HepG2 (cell line): ENCODE measurements at regions not wholly inside any gene's neighbourhood (a gene's known extent, or its start where the extent isn't known, plus 50 kb on each side); places are given as distances from the start of the nearest gene placed in this dataset.
A peak's percentile ranks its signal among the peaks of the same experiment; 100 is the strongest.

Source experiments
- ATAC-seq: fragments of 200-7000 bp; cut with Tn5 transposase; 3 replicates; pipeline ENCODE4 v1.9.1; 2020; ENCODE audit warnings: mild to moderate bottlenecking, moderate library complexity
- BruUV-seq: library from RNA; stranded (reverse); fragments of 400-500 nt; replicated peaks from 2 replicates; lab custom pipeline; 2021; lab: Mats Ljungman, UMichigan
- CTCF ChIA-PET: fragments of 300-600 bp; formaldehyde crosslinking; extraction: SDS; loops from one replicate; lab custom pipeline; 2021; ENCODE audit warnings: low total read pairs, inconsistent platforms, low intra/inter-chr PET ratio; lab: Yijun Ruan, JAX
- POLR2A ChIA-PET: fragments of 350-600 bp; sonication (Branson Sonifier 250); formaldehyde crosslinking; loops from one replicate; lab custom pipeline; 2020; ENCODE audit warnings: antibody characterized with exemption, inconsistent platforms; lab: Yijun Ruan, JAX
- DNase-seq: peaks from one replicate; pipeline ENCODE4 v3.0.0-alpha.2; 2015; ENCODE audit warnings: low spot score
- FAIRE-seq: peaks from 3 replicates; lab custom pipeline; 2011; peaks lifted over from hg19 to GRCh38; lab: Jason Lieb, UNC
- H2AFZ ChIP-seq: one replicate; pipeline ENCODE4 v1.6.1; 2011; ENCODE audit warnings: low read length, inconsistent platforms
- H3K27ac ChIP-seq: fragments of 300-600 bp; 3 replicates; pipeline ENCODE4 v1.8.0; 2011; ENCODE audit warnings: mixed run types, mild to moderate bottlenecking, mixed read lengths, low read length, inconsistent platforms; ENCODE audit not compliant: insufficient read depth; ENCODE audit errors: extremely low read length
- H3K27me3 ChIP-seq, 2 experiments: fragments of 200-600 bp in 1 of 2; 2 replicates in 1 of 2; 3 replicates in 1 of 2; pipeline versions ENCODE4 v1.6.0 to v1.8.0; 2011; ENCODE audit warnings: low read length in 2 of 2, mild to moderate bottlenecking in 2 of 2, moderate library complexity in 2 of 2, inconsistent platforms in 1 of 2; ENCODE audit not compliant: insufficient read depth in 2 of 2, control insufficient read depth in 1 of 2
- H3K36me3 ChIP-seq, 2 experiments: fragments of 200-600 bp in 1 of 2; replicated peaks in 1 of 2; 2 replicates in 1 of 2; 3 replicates in 1 of 2; pipeline versions ENCODE4 v1.5.1 to v1.8.0; 2011; ENCODE audit warnings: low read length in 2 of 2, inconsistent platforms in 1 of 2; ENCODE audit not compliant: insufficient read depth in 2 of 2, control insufficient read depth in 1 of 2
- H3K4me1 ChIP-seq: 2 replicates; pipeline ENCODE4 v1.5.1; 2012; ENCODE audit warnings: low read length, inconsistent platforms; ENCODE audit not compliant: insufficient read depth
- H3K4me2 ChIP-seq: 2 replicates; pipeline ENCODE4 v1.6.0; 2011; ENCODE audit warnings: low read depth, low read length, inconsistent platforms
- H3K4me3 ChIP-seq, 3 experiments: fragments of 200-600 bp in 1 of 3; sonication (generic), shearing (Covaris generic) in 1 of 3; replicated peaks in 1 of 3; 2 replicates each; pipeline ENCODE4 v1.5.1; 2011 to 2016; ENCODE audit warnings: low read length in 3 of 3, inconsistent platforms in 2 of 3, low read depth in 2 of 3, mild to moderate bottlenecking in 2 of 3, control low read depth in 1 of 3, mixed read lengths in 1 of 3; ENCODE audit not compliant: insufficient read depth in 1 of 3
- H3K79me2 ChIP-seq: one replicate; pipeline ENCODE4 v1.6.1; 2011; ENCODE audit warnings: low read length, inconsistent platforms; ENCODE audit not compliant: insufficient read depth
- H3K9ac ChIP-seq: 2 replicates; pipeline ENCODE4 v1.6.0; 2011; ENCODE audit warnings: mild to moderate bottlenecking, low read depth, low read length, inconsistent platforms; ENCODE audit not compliant: insufficient read depth
- H3K9me3 ChIP-seq: 2 replicates; pipeline ENCODE4 v1.5.1; 2012; ENCODE audit warnings: mild to moderate bottlenecking, low read length
- H4K20me1 ChIP-seq: 2 replicates; pipeline ENCODE4 v1.6.0; 2011; ENCODE audit warnings: inconsistent platforms, mild to moderate bottlenecking, low read length, moderate library complexity; ENCODE audit not compliant: insufficient read depth
- AGO2 ChIP-seq: fragments of 200-400 bp; formaldehyde crosslinking; optimal IDR thresholded peaks from 2 replicates; pipeline ENCODE3; 2017; ENCODE audit warnings: mild to moderate bottlenecking, low read depth, low read length, moderate library complexity
- NAIF1 ChIP-seq: sonication (generic); formaldehyde crosslinking; IDR thresholded peaks from 2 replicates; pipeline ENCODE4 v1.5.0; 2020; ENCODE audit warnings: mild to moderate bottlenecking, missing genetic modification reagents, borderline replicate concordance
- NFYB ChIP-seq: sonication (generic); formaldehyde crosslinking; IDR thresholded peaks from 2 replicates; pipeline ENCODE4 v1.4.0; 2020; ENCODE audit warnings: missing genetic modification reagents
- ZFP41 ChIP-seq: sonication (generic); formaldehyde crosslinking; IDR thresholded peaks from 2 replicates; pipeline ENCODE4 v1.4.0; 2020; ENCODE audit warnings: mild to moderate bottlenecking, missing genetic modification reagents, borderline replicate concordance
- whole genome bisulfite sequencing: methylation state at CpG from one replicate; pipeline ENCODE4 v1.1.6; 2017; ENCODE audit warnings: low lambda C conversion rate; 5-methylcytosine and 5-hydroxymethylcytosine counted together
- in situ Hi-C: cut with HindIII; loops from 2 replicates; pipeline ENCODE4 v1.10.0; 2017; ENCODE audit warnings: low pct_unique_long_range_greater_than_20kb; ENCODE audit not compliant: extremely low pct_ligation_motif_present
- intact Hi-C: fragments of 100-400 bp; cut with micrococcal nuclease; formaldehyde crosslinking; loops from one replicate; pipeline ENCODE4 v1.10.0; 2022; ENCODE audit not compliant: unreplicated experiment
- TF ChIP-seq, protein P1 (sequence below): sonication (generic); formaldehyde crosslinking; IDR thresholded peaks from 2 replicates; pipeline ENCODE4 v1.4.0; 2020; ENCODE audit warnings: missing genetic modification reagents
- TF ChIP-seq, protein P2 (sequence below): fragments of 450-650 bp; IDR thresholded peaks from 2 replicates; pipeline ENCODE4 v1.6.1; 2016

DNA sequence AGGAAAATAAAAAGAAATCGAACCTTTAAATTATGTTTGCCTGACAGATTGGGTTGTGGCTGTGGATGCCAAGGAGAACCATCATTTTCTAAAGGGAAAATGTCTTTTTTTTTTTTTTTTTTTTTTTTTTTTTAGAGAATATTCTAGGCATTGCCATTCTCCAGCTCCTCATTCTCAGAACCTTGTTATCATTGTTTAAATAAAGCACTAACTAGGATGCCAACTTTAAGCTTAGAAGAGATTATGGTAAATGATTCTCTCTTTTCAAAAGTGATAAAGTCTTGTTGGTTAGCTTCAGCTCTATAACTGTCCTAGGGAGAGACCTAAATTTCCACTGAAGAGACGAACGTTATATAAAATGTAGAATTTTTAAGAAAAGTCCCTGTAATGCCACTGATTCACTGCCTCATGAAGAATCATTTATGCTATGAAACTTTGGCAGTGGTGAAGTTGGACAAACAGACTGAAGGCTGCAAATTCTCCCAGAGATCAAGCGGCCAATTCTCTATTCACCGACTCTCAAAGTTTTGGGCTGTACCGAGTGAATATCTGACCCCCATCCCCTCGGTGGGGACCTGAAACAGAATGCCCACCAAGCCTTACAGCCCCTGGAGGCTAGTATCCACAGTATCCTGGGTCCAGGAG, 207.9 kb upstream of the PITRM1 start:
- Histone ChIP-seq H3K4me1 (no peaks in the 10 kb centered on the region), H4K20me1 (no peaks in the 10 kb centered on the region), H3K36me3 (no peaks in the 10 kb centered on the region), H3K27ac (no peak overlapping the region), H3K9ac (no peak overlapping the region), H3K4me3 (no peak overlapping the region), H3K27me3 (peaks cover 2 to 38% of the 10 kb centered on the region in 2 experiments; a peak in 3 of 5 replicates), H3K9me3 (no peaks in the 10 kb centered on the region; the same call in 1 of the 2 replicates), H3K79me2 (no peaks in the 10 kb centered on the region), H3K4me2 (no peak overlapping the region), H2AFZ (no peak overlapping the region)
- in situ Hi-C loops, result no loop called here
- intact Hi-C loops, result no loop called here
- ATAC-seq (no peak), DNase-seq (no peak), FAIRE-seq (no peak)
- TF ChIP-seq AGO2 (no peak), NFYB (no peak), ZFP41 (CRISPR knock-in tag) (no peak)
- TF ChIP-seq, protein P1, sequence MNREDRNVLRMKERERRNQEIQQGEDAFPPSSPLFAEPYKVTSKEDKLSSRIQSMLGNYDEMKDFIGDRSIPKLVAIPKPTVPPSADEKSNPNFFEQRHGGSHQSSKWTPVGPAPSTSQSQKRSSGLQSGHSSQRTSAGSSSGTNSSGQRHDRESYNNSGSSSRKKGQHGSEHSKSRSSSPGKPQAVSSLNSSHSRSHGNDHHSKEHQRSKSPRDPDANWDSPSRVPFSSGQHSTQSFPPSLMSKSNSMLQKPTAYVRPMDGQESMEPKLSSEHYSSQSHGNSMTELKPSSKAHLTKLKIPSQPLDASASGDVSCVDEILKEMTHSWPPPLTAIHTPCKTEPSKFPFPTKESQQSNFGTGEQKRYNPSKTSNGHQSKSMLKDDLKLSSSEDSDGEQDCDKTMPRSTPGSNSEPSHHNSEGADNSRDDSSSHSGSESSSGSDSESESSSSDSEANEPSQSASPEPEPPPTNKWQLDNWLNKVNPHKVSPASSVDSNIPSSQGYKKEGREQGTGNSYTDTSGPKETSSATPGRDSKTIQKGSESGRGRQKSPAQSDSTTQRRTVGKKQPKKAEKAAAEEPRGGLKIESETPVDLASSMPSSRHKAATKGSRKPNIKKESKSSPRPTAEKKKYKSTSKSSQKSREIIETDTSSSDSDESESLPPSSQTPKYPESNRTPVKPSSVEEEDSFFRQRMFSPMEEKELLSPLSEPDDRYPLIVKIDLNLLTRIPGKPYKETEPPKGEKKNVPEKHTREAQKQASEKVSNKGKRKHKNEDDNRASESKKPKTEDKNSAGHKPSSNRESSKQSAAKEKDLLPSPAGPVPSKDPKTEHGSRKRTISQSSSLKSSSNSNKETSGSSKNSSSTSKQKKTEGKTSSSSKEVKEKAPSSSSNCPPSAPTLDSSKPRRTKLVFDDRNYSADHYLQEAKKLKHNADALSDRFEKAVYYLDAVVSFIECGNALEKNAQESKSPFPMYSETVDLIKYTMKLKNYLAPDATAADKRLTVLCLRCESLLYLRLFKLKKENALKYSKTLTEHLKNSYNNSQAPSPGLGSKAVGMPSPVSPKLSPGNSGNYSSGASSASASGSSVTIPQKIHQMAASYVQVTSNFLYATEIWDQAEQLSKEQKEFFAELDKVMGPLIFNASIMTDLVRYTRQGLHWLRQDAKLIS, result no peak
- WGBS, result 26% methylated on average over 7 of the region's 7 CpGs
- BruUV-seq, result no TSS peak
- CTCF ChIA-PET, result no interaction called here
- POLR2A ChIA-PET, result no interaction called here

DNA sequence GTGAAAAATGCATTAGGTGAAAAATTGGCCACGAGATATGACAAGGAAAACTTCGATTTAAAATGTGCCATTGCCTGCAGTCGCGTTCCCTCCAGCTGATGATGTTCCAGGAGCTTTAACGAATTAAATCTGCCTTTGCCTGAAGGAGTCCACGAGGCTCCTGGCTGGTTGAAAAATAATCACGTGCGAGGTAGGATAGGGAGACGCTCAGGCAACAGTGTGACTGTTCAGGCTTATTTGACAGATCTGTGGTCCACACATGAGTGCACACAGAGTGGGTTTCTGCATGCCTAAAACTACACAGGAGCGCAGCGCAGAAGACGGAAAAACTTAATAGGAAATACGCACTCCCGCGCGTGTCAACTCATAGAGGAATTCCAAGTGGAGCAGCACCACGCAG, 204.0 kb upstream of the PITRM1 start:
- no peak for DNase-seq
- peaks cover 2 to 46% of the 10 kb centered on the region in 2 experiments; a peak in 3 of 5 replicates for H3K27me3 ChIP-seq
- H3K9ac ChIP-seq, result no peak overlapping the region
- H3K27ac ChIP-seq, result no peak overlapping the region
- no peaks in the 10 kb centered on the region for H4K20me1 ChIP-seq
- no peak for ATAC-seq
- in situ Hi-C loops (no loop called here), intact Hi-C loops (no loop called here)
- CTCF ChIA-PET, result no interaction called here
- H2AFZ ChIP-seq, result no peak overlapping the region
- no peaks in the 10 kb centered on the region for H3K9me3 ChIP-seq
- no peaks in the 10 kb centered on the region for H3K4me1 ChIP-seq
- H3K36me3 ChIP-seq, result no peaks in the 10 kb centered on the region
- H3K4me3 ChIP-seq, result no peak overlapping the region
- H3K4me2 ChIP-seq, result no peak overlapping the region
- POLR2A ChIA-PET, result no interaction called here
- no peak for FAIRE-seq
- TF ChIP-seq, protein P2, sequence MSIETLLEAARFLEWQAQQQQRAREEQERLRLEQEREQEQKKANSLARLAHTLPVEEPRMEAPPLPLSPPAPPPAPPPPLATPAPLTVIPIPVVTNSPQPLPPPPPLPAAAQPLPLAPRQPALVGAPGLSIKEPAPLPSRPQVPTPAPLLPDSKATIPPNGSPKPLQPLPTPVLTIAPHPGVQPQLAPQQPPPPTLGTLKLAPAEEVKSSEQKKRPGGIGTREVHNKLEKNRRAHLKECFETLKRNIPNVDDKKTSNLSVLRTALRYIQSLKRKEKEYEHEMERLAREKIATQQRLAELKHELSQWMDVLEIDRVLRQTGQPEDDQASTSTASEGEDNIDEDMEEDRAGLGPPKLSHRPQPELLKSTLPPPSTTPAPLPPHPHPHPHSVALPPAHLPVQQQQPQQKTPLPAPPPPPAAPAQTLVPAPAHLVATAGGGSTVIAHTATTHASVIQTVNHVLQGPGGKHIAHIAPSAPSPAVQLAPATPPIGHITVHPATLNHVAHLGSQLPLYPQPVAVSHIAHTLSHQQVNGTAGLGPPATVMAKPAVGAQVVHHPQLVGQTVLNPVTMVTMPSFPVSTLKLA, result peak; percentile 15; the same call in 1 of the 2 replicates
- no peak for TF ChIP-seq NAIF1 (CRISPR knock-in tag)
- 47% methylated on average over 17 of the region's 17 CpGs for whole genome bisulfite sequencing
- no TSS peak for BruUV-seq
- H3K79me2 ChIP-seq, result no peaks in the 10 kb centered on the region
